Peyer's patch (tissue), 4 donors: ENCODE measurements at regions not wholly inside any gene's neighbourhood (a gene's known extent, or its start where the extent isn't known, plus 50 kb on each side); places are given as distances from the start of the nearest gene placed in this dataset.

Experiments used
- CTCF ChIP-seq, 6 experiments: fragments of 450-650 bp in 4 of 6; fragments of 200-600 bp in 2 of 6; sonication (generic) in 1 of 6; IDR thresholded peaks; one replicate each; pipeline ENCODE4 v1.5.1; 2017 to 2019; ENCODE audit warnings: antibody characterized with exemption in 6 of 6, mild to moderate bottlenecking in 3 of 6, moderate library complexity in 1 of 6
- POLR2A ChIP-seq, 2 donors: fragments of 450-650 bp; IDR thresholded peaks; one replicate each; pipeline ENCODE4 v1.5.1; 2017; ENCODE audit warnings: antibody characterized with exemption in 2 of 2, mild to moderate bottlenecking in 2 of 2, moderate library complexity in 2 of 2

GRCh38 chr7:91446819-91447218 is 182.6 kb downstream of the FZD1 start:
- no peak for TF ChIP-seq CTCF (IDR thresholded peaks at IDR 0.05)
- TF ChIP-seq POLR2A (IDR thresholded peaks at IDR 0.05), result no peak
